ENCODE measurements at regions not wholly inside any gene's neighbourhood (a gene's known extent, or its start where the extent isn't known, plus 50 kb on each side); places are given as distances from the start of the nearest gene placed in this dataset.

- ATAC-seq (ENCODE audit: low read depth) = no peak
- BruUV-seq (replicated peaks) = no TSS peak
- in situ Hi-C loops (cut with MboI; ENCODE audit: low sequenced_read_pairs) = no loop called here
Observed at GRCh38 chr11:112590764-112591163, 330.1 kb upstream of the PLET1 start.

More at GRCh38 chr11:112590764-112591163, 330.1 kb upstream of the PLET1 start:
- intact Hi-C loops (cut with micrococcal nuclease) = no loop called here
- no peak overlapping the region for H2BK15ac ChIP-seq (ENCODE audit: low read depth, low read length)
- no peak overlapping the region for H3K27ac ChIP-seq (ENCODE audit: insufficient read depth, low read length)
- no CpG with 5 or more reads among the region's 2 CpGs for WGBS, 2 experiments (ENCODE audit: extremely low coverage in 2 of 2, insufficient read length in 1 of 2)
- no peak overlapping the region for H3K4me3 ChIP-seq (ENCODE audit: insufficient read depth, low read depth, low read length)
- no peak overlapping the region for H2BK20ac ChIP-seq (ENCODE audit: low read depth, low read length)
- H3K79me1 ChIP-seq (ENCODE audit: low read depth in 1 of 2, low read length in 2 of 2) = no peaks in the 10 kb centered on the region
- no peaks in the 10 kb centered on the region for H3K36me3 ChIP-seq (ENCODE audit: control insufficient read depth, insufficient read depth, low read length)
- H2BK5ac ChIP-seq (ENCODE audit: low read depth, low read length, poor library complexity, severe bottlenecking) = no peak overlapping the region
- H3K14ac ChIP-seq (replicated peaks; ENCODE audit: low read depth, low read length) = no peak overlapping the region
- TF ChIP-seq CHD1 (IDR thresholded peaks at IDR 0.05; ENCODE audit: low read depth, low read length) = no peak
- no peak for TF ChIP-seq SMC3 (IDR thresholded peaks at IDR 0.05; ENCODE audit: low read depth, low read length)
- TF ChIP-seq RFX5 (IDR thresholded peaks at IDR 0.05; ENCODE audit: low read depth, low read length) = no peak
- no peak for TF ChIP-seq CTCF (conservative IDR thresholded peaks at IDR 0.05; ENCODE audit: low read depth, low read length)
- no peak for TF ChIP-seq MAFK (IDR thresholded peaks at IDR 0.05; ENCODE audit: low read depth, low read length)
- TF ChIP-seq MXI1 (IDR thresholded peaks at IDR 0.05; ENCODE audit: borderline replicate concordance, low read depth, low read length) = no peak
- TF ChIP-seq BHLHE40 (IDR thresholded peaks at IDR 0.05; ENCODE audit: low read depth, low read length) = no peak
- TF ChIP-seq, protein P1, sequence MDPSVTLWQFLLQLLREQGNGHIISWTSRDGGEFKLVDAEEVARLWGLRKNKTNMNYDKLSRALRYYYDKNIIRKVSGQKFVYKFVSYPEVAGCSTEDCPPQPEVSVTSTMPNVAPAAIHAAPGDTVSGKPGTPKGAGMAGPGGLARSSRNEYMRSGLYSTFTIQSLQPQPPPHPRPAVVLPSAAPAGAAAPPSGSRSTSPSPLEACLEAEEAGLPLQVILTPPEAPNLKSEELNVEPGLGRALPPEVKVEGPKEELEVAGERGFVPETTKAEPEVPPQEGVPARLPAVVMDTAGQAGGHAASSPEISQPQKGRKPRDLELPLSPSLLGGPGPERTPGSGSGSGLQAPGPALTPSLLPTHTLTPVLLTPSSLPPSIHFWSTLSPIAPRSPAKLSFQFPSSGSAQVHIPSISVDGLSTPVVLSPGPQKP (IDR thresholded peaks at IDR 0.05; ENCODE audit: borderline replicate concordance, low read depth, low read length) = no peak
- TF ChIP-seq POLR2A (IDR thresholded peaks at IDR 0.05; ENCODE audit: low read depth, low read length) = no peak
- TF ChIP-seq RCOR1 (IDR thresholded peaks at IDR 0.05; ENCODE audit: insufficient replicate concordance, low read length) = no peak
- TF ChIP-seq, protein P2, sequence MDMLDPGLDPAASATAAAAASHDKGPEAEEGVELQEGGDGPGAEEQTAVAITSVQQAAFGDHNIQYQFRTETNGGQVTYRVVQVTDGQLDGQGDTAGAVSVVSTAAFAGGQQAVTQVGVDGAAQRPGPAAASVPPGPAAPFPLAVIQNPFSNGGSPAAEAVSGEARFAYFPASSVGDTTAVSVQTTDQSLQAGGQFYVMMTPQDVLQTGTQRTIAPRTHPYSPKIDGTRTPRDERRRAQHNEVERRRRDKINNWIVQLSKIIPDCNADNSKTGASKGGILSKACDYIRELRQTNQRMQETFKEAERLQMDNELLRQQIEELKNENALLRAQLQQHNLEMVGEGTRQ (IDR thresholded peaks at IDR 0.05; ENCODE audit: low read depth, low read length) = no peak
- no peak for TF ChIP-seq NFE2L2 (IDR thresholded peaks at IDR 0.05; ENCODE audit: low read depth, low read length)
- no peak for TF ChIP-seq FOS (IDR thresholded peaks at IDR 0.05; ENCODE audit: low read depth, low read length)
- no peak for TF ChIP-seq RAD21 (IDR thresholded peaks at IDR 0.05; ENCODE audit: low read length)
- no peak for TF ChIP-seq MAZ (IDR thresholded peaks at IDR 0.05; ENCODE audit: borderline replicate concordance, low read depth, low read length)
- H3K9ac ChIP-seq (ENCODE audit: low read depth, low read length) = no peak overlapping the region
- H3K27me3 ChIP-seq (ENCODE audit: control insufficient read depth, insufficient read depth, low read length) = peaks cover 3% of the 10 kb centered on the region; the same call in 1 of the 2 replicates
- no peak overlapping the region for H4K5ac ChIP-seq (ENCODE audit: low read depth, low read length)
- CTCF ChIA-PET = no interaction called here
- no peak overlapping the region for H4K8ac ChIP-seq (ENCODE audit: low read depth in 2 of 2, low read length in 2 of 2)
- dilution Hi-C loops (cut with HindIII; ENCODE audit: low sequenced_read_pairs, unreplicated experiment) = no loop called here
- no peaks in the 10 kb centered on the region for H4K20me1 ChIP-seq (ENCODE audit: insufficient read depth, low read length)
- no peak overlapping the region for H4K91ac ChIP-seq (ENCODE audit: insufficient read depth, low read depth, low read length)
- H2AFZ ChIP-seq (replicated peaks; ENCODE audit: low read length, poor library complexity) = no peak overlapping the region
- no peak overlapping the region for H3K23ac ChIP-seq (ENCODE audit: low read depth, low read length)
- no peak overlapping the region for H2BK120ac ChIP-seq (ENCODE audit: low read depth, low read length)
- H3K4ac ChIP-seq (ENCODE audit: low read depth, low read length) = no peak overlapping the region
- no peaks in the 10 kb centered on the region for H3K9me1 ChIP-seq (ENCODE audit: insufficient read depth, low read length)
- no peak overlapping the region for H2AK5ac ChIP-seq (ENCODE audit: low read depth, low read length)
- H3K4me1 ChIP-seq (ENCODE audit: control insufficient read depth, insufficient read depth, low read length) = no peaks in the 10 kb centered on the region
- H3K56ac ChIP-seq (ENCODE audit: extremely low read depth, insufficient read depth, low read length) = no peak overlapping the region
- no peak overlapping the region for H3K4me2 ChIP-seq (ENCODE audit: low read depth, low read length)
- DNase-seq = no peak
- no peak overlapping the region for H2AK9ac ChIP-seq (replicated peaks; ENCODE audit: low read depth, low read length, poor library complexity)
- H3K9me3 ChIP-seq (ENCODE audit: control insufficient read depth, insufficient read depth, low read length) = no peaks in the 10 kb centered on the region
- POLR2A ChIA-PET (ENCODE audit: unreplicated experiment) = no interaction called here
- H3K18ac ChIP-seq (ENCODE audit: low read depth, low read length) = no peak overlapping the region
